HG03135 (cell line): ENCODE measurements at regions not wholly inside any gene's neighbourhood (a gene's known extent, or its start where the extent isn't known, plus 50 kb on each side); places are given as distances from the start of the nearest gene placed in this dataset.

Source experiments
- ATAC-seq: cut with Tn5 transposase; IDR thresholded peaks from one replicate; pipeline ENCODE4 v1.9.1; 2021; ENCODE audit warnings: mild to moderate bottlenecking, moderate library complexity; ENCODE audit not compliant: unreplicated experiment

- ATAC-seq: no peak
Measured at GRCh38 chr11:116104498-116105174, 600.4 kb upstream of the CADM1 start.

- no peak for ATAC-seq
Measured at GRCh38 chr11:116101902-116102301, 597.7 kb upstream of the CADM1 start.

- no peak for ATAC-seq
Measured at GRCh38 chr11:116100016-116100415, 595.8 kb upstream of the CADM1 start.

GRCh38 chr11:116099541-116099940 is 595.3 kb upstream of the CADM1 start:
- ATAC-seq: no peak

- ATAC-seq: no peak
Measured at GRCh38 chr11:116096272-116096995, 592.2 kb upstream of the CADM1 start.

GRCh38 chr11:116093481-116094270 is 589.5 kb upstream of the CADM1 start:
- ATAC-seq: no peak

GRCh38 chr11:116093065-116093464 is 588.9 kb upstream of the CADM1 start:
- no peak for ATAC-seq

- ATAC-seq: no peak
Measured at GRCh38 chr11:116086426-116086825, 582.2 kb upstream of the CADM1 start.

GRCh38 chr11:116085031-116085635 is 580.9 kb upstream of the CADM1 start:
- ATAC-seq: no peak

GRCh38 chr11:116084511-116084910 is 580.3 kb upstream of the CADM1 start:
- ATAC-seq: no peak

GRCh38 chr11:116082256-116082655 is 578.0 kb upstream of the CADM1 start:
- no peak for ATAC-seq

GRCh38 chr11:116079580-116079979 is 575.4 kb upstream of the CADM1 start:
- no peak for ATAC-seq

GRCh38 chr11:116078101-116078591 is 573.9 kb upstream of the CADM1 start:
- ATAC-seq: no peak

- no peak for ATAC-seq
Measured at GRCh38 chr11:116077092-116077491, 572.9 kb upstream of the CADM1 start.

GRCh38 chr11:116073854-116074837 is 569.9 kb upstream of the CADM1 start:
- ATAC-seq: no peak

GRCh38 chr11:116072601-116073410 is 568.6 kb upstream of the CADM1 start:
- ATAC-seq: no peak

- no peak for ATAC-seq
Measured at GRCh38 chr11:116072133-116072532, 567.9 kb upstream of the CADM1 start.

- ATAC-seq: no peak
Measured at GRCh38 chr11:116071241-116071640, 567.0 kb upstream of the CADM1 start.

GRCh38 chr11:116070520-116070919 is 566.3 kb upstream of the CADM1 start:
- ATAC-seq: no peak
